ENCODE measurements at regions not wholly inside any gene's neighbourhood (a gene's known extent, or its start where the extent isn't known, plus 50 kb on each side); places are given as distances from the start of the nearest gene placed in this dataset.

- TF ChIP-seq, protein P1, sequence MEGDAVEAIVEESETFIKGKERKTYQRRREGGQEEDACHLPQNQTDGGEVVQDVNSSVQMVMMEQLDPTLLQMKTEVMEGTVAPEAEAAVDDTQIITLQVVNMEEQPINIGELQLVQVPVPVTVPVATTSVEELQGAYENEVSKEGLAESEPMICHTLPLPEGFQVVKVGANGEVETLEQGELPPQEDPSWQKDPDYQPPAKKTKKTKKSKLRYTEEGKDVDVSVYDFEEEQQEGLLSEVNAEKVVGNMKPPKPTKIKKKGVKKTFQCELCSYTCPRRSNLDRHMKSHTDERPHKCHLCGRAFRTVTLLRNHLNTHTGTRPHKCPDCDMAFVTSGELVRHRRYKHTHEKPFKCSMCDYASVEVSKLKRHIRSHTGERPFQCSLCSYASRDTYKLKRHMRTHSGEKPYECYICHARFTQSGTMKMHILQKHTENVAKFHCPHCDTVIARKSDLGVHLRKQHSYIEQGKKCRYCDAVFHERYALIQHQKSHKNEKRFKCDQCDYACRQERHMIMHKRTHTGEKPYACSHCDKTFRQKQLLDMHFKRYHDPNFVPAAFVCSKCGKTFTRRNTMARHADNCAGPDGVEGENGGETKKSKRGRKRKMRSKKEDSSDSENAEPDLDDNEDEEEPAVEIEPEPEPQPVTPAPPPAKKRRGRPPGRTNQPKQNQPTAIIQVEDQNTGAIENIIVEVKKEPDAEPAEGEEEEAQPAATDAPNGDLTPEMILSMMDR (conservative IDR thresholded peaks at IDR 0.05; ENCODE audit: low read length) = no peak
- no peak overlapping the region for H3K4me3 ChIP-seq (ENCODE audit: low read length)
- DNase-seq (ENCODE audit: low read depth) = no peak
Measured at GRCh38 chr6:165983112-165984072, 184.3 kb downstream of the TBXT start.

GRCh38 chr6:165978476-165978875 lies 189.2 kb downstream of the TBXT start:
- H3K4me3 ChIP-seq (ENCODE audit: low read length) = no peak overlapping the region
- TF ChIP-seq, protein P1 (conservative IDR thresholded peaks at IDR 0.05; ENCODE audit: low read length) = no peak
- DNase-seq (ENCODE audit: low read depth) = no peak

GRCh38 chr6:165976684-165977083 lies 191.0 kb downstream of the TBXT start:
- TF ChIP-seq, protein P1 (conservative IDR thresholded peaks at IDR 0.05; ENCODE audit: low read length) = no peak
- DNase-seq (ENCODE audit: low read depth) = no peak
- no peak overlapping the region for H3K4me3 ChIP-seq (ENCODE audit: low read length)

DNA sequence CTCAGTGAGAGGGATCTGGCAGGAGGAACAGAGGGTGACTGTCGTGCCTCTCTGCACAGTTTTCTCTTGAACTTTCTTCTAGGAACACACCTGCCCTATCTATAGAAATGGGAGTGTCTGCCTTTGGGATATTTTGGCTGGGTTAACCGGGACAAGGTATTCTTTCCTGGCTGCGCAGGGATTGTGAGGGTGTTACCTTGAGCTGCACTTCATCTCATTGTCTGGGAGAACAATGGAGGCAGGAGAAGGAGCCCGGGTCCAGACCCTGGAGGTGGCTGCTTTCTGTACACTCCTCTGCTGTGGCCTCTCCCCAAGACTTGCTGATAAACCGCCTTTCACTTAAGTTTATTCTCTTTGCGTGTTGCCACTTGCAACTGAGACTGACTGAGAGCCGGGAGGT lies 192.8 kb downstream of the TBXT start:
- H3K4me3 ChIP-seq (ENCODE audit: low read length) = no peak overlapping the region
- DNase-seq (ENCODE audit: low read depth) = no peak
- TF ChIP-seq, protein P1 (conservative IDR thresholded peaks at IDR 0.05; ENCODE audit: low read length) = no peak

DNA sequence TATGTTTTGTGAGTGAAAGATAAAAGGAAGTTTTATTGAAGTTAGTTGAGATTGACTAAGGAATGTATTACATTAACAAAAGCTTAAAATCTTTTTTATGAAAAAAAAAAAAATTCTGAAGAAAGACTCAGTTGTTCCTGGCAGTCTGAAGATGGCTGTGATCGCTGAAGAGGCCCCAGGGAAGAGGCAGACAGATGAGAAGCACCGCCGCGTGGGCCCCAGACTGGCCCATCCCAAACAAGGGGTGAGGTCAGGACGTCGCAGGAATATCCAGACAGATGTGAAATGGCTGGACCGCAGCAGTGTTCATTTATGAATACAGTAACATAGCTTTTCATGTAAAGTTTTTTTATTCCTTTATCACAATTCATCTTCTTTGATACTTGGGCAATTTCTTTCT lies 194.2 kb downstream of the TBXT start:
- H3K4me3 ChIP-seq (ENCODE audit: low read length) = no peak overlapping the region
- DNase-seq (ENCODE audit: low read depth) = no peak
- TF ChIP-seq, protein P1 (conservative IDR thresholded peaks at IDR 0.05; ENCODE audit: low read length) = no peak

DNA sequence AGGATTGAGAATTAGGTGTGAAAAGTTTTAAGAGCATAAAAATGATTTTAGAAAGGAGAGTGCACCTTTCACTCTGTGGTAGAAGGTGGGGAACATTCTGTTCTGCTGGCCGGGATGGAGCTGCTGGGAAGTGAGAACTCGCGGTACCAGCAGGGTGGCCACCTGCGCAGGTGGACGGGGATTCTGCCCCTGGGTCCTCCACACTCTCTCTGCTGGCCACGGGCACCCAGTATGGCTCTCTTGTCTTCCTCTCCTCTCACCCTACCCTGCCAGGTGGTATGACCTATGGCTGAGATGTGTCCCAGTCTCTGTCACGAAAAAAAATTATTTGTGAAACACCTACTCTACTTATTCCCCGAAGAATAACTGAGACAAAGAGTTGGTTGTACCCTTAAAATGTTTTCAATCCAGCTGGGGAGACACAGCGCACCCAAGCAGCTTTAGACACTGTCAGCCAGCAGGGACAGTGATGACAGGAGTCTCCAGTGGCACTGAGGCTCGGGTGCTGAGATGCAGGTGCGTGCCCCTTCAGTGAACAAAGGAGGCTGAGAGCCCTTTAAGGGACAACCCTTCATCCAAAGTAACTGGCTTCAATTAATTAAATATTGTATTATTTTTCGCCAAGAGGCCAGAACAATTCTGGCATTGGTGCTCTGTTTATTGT lies 195.4 kb downstream of the TBXT start:
- TF ChIP-seq, protein P1 (conservative IDR thresholded peaks at IDR 0.05; ENCODE audit: low read length) = no peak
- no peak overlapping the region for H3K4me3 ChIP-seq (ENCODE audit: low read length)
- DNase-seq (ENCODE audit: low read depth) = no peak

Data from AG10803 (cell line).